ENCODE measurements at regions not wholly inside any gene's neighbourhood (a gene's known extent, or its start where the extent isn't known, plus 50 kb on each side); places are given as distances from the start of the nearest gene placed in this dataset.

GRCh38 chr3:14336749-14337598 is 65.4 kb upstream of the SLC6A6 start:
- 44 to 54% methylated on average over 15 of the region's 17 CpGs for WGBS, 2 donors
- peaks cover 0 to 45% (median 0%) of the 10 kb centered on the region in 4 donors for H3K27me3 ChIP-seq
- intact Hi-C loops (cut with DNase I): no loop called here
- H3K4me3 ChIP-seq: no peak overlapping the region
- DNase-seq: no peak
- H3K4me1 ChIP-seq: peaks cover 0 to 27% (median 3%) of the 10 kb centered on the region in 3 donors
- H3K36me3 ChIP-seq: no peaks in the 10 kb centered on the region
- no peak for TF ChIP-seq POLR2A (IDR thresholded peaks at IDR 0.05)
- no peak for TF ChIP-seq CTCF (IDR thresholded peaks at IDR 0.05)
- H3K27ac ChIP-seq: peak overlapping the region in 3 of 4 donors; percentile 23 to 63 (median 29)
- H3K9me3 ChIP-seq: no peaks in the 10 kb centered on the region

GRCh38 chr3:14337828-14338227 is 64.6 kb upstream of the SLC6A6 start:
- no peaks in the 10 kb centered on the region for H3K9me3 ChIP-seq
- H3K27me3 ChIP-seq: peaks cover 0 to 45% (median 0%) of the 10 kb centered on the region in 4 donors
- no peak for DNase-seq
- peaks cover 0 to 27% (median 3%) of the 10 kb centered on the region in 3 donors for H3K4me1 ChIP-seq
- peak overlapping the region in 1 of 4 donors; percentile 63 for H3K27ac ChIP-seq
- intact Hi-C loops (cut with DNase I): no loop called here
- WGBS, 2 donors: 28 to 51% methylated on average over 6 of the region's 6 CpGs
- H3K4me3 ChIP-seq: no peak overlapping the region
- TF ChIP-seq POLR2A (IDR thresholded peaks at IDR 0.05) (no peak), CTCF (IDR thresholded peaks at IDR 0.05) (no peak)
- H3K36me3 ChIP-seq: no peaks in the 10 kb centered on the region

GRCh38 chr3:14338242-14338641 is 64.2 kb upstream of the SLC6A6 start:
- Histone ChIP-seq H3K4me3 (no peak overlapping the region), H3K27ac (no peak overlapping the region), H3K4me1 (peaks cover 0 to 27% (median 3%) of the 10 kb centered on the region in 3 donors), H3K27me3 (peaks cover 0 to 45% (median 0%) of the 10 kb centered on the region in 4 donors), H3K36me3 (no peaks in the 10 kb centered on the region), H3K9me3 (no peaks in the 10 kb centered on the region)
- WGBS, 2 donors: 61 to 70% methylated on average over 4 of the region's 4 CpGs
- DNase-seq: no peak
- intact Hi-C loops (cut with DNase I): no loop called here
- TF ChIP-seq POLR2A (IDR thresholded peaks at IDR 0.05) (no peak), CTCF (IDR thresholded peaks at IDR 0.05) (no peak)

- intact Hi-C loops (cut with DNase I): no loop called here
- no peak for TF ChIP-seq CTCF (IDR thresholded peaks at IDR 0.05)
- no peak for TF ChIP-seq POLR2A (IDR thresholded peaks at IDR 0.05)
- no peak for DNase-seq
- H3K4me1 ChIP-seq: peaks cover 0 to 27% (median 3%) of the 10 kb centered on the region in 3 donors
- no peak overlapping the region for H3K27ac ChIP-seq
- peaks cover 0 to 46% (median 0%) of the 10 kb centered on the region in 4 donors for H3K27me3 ChIP-seq
- WGBS, 2 donors: 77 to 89% methylated on average over 6 to 7 of the region's 7 CpGs
- no peaks in the 10 kb centered on the region for H3K36me3 ChIP-seq
- H3K9me3 ChIP-seq: no peaks in the 10 kb centered on the region
- no peak overlapping the region for H3K4me3 ChIP-seq
Measured at GRCh38 chr3:14338898-14339458, 63.4 kb upstream of the SLC6A6 start.
